Stimulated activated CD4-positive, alpha-beta T cell treated with anti-CD3 and anti-CD28 coated beads, Interleukin-4, amount 100 ng/mL, for 24 hours (primary cell): ENCODE measurements at regions not wholly inside any gene's neighbourhood (a gene's known extent, or its start where the extent isn't known, plus 50 kb on each side); places are given as distances from the start of the nearest gene placed in this dataset.

ENCODE experiments used
- DNase-seq: peaks from one replicate; pipeline ENCODE4 v3.0.0-alpha.2; 2020

DNA sequence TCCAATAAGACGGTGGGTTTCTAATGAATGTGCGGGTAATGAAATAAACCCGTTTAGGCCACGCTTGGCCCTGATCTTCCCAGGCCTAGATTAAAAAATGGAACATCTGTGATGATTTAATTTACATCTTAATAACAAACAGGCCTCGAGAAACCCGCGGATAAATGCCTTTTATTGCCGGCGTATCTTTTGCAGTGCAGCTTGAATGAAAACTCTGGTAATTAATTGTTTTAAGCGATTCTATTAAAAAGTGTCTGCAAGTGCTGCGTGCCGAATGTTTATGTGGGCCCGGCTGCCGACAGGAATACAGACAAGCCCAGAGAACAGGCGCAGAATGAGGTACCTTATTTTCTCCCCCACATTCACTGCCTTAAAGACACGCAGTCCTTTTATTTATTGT, 420.7 kb downstream of the MN1 start:
- no peak for DNase-seq

DNA sequence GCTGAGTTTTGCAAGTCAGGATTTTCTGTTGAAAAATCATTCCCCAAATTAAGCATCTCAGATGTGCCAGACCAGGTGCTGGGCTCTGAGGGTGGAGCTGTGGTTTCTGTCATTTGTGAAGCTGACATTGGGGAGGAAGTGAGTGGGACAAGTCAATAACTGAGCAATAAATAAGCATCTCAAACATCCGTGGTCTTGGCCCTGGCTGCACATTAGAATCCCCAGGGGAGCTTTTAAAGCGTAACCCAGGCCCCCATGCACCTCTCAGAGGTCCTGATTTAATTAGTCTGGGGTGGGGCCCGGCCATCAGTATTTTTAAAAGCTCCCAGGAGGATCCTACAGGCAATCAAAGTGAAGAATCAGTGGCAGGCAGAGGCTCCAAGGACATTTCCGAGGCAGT, 420.0 kb downstream of the MN1 start:
- DNase-seq = no peak

- DNase-seq = no peak
These were observed 419.4 kb downstream of the MN1 start for GRCh38 chr22:27381960-27382742.

GRCh38 chr22:27382947-27383346, 418.6 kb downstream of the MN1 start:
- no peak for DNase-seq

DNA sequence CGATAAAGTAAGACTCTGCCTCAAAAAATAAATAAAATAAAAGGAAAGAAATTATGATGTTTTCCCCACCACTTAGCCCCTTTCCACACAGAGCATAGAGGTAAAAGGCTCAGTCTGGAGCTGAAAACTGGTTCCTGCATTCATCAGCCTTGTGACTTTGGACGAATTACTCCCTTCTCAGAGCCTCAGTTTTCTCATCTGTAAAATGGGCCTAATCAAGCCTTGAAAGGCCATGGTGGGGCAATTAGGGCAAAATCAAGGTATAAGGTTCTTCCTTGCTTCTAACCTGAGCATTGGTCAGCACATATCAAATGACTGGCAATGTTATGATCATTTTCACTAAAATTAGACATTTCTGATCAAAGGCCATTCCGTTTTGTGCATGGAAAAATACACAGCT, 417.7 kb downstream of the MN1 start:
- DNase-seq = no peak

GRCh38 chr22:27385261-27385998, 416.1 kb downstream of the MN1 start:
- no peak for DNase-seq

DNA sequence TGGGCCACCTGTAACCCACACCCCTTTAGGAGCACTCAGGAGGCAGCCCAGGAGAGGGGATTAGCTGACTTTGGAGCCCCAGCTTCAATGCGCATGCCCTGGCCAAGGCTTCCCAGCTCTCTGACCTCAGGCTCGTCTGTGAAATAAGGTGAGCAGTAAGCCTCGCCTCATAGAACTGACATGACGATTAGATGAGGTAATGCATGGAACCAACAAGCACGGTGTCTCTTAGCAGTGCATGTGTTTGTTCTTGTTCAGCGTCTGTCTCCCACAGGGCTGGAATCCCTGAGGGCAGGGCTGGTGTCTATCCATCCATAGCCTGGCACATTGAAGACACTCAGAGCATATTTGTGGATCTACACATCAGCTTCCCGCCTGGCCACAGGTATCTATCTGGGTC, 415.4 kb downstream of the MN1 start:
- no peak for DNase-seq

- no peak for DNase-seq
These were observed 414.0 kb downstream of the MN1 start for GRCh38 chr22:27387561-27387960.

DNA sequence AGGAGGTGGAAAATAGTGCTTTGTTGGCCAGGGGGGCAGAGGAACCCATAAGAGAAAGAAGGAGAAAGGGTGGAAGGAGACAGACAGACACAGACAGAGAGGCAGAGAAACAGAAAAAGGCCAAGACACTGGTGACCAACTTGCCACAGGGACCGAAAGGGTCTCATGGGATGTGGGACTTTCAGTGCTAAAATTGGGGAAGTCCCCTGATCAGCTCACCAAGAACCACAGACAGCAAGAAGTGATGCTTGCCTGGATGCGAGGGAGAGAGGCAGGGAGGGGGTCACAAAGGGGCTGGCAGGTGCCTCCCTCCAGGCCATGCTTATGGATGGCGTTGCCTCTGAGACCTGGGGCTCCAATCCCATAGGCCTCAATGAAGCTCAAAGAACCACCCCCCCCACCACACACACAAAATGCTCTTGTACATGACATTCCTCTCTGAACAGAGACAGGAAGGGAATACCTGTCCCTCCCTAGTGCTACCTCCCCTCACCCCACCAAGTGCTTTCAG, 413.4 kb downstream of the MN1 start:
- no peak for DNase-seq

GRCh38 chr22:27389727-27390075, 411.9 kb downstream of the MN1 start:
- DNase-seq = no peak

DNA sequence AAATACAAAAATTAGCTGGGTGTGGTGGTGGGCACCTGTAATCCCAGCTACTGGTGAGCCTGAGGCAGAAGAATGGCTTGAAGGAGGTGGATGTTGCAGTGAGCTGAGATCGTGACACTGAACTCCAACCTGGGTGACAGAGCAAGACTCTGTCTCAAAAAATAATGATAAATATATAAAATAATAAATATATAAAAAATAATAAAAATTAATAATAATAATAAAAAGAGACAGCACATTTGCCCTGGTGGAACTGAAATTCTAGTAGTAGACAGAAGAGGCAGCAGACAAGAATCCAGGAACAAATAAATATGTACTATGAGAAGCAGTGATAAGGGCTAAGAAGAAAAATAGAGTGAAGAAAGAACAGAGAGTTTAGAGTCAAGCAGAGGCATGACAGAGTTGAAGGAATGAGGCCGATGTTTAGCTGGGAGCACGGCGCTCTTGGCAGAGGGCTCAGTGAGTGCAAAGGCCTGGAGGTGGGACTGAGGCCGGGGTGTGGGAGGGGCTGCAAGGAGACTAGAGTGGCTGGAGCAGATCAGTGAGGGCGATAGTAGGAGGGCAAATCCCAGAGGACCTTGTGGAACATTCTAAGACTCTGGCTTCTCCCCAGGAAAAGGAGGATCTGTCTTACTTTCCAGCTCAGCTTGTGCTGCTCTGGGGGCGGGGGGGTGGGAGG, 410.3 kb downstream of the MN1 start:
- DNase-seq = no peak

DNA sequence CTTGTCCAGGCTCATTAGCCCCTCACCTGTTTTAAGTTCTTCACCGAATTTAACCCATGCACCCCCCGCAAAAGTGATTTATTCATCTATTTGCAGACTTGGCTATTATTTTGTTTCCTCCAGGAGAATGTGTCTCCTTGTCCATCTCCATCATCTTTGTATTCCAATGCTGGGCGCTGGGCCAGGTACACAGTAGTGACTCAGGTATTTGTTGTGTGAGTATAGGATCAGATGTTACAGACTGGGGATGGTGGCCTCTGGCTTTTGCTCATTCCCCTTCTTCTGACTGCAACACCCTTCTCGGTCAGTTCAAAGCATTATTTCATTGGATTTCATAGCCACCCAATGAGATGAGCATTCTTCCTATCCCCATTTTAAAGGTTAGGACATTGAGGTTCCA, 408.2 kb downstream of the MN1 start:
- no peak for DNase-seq

DNA sequence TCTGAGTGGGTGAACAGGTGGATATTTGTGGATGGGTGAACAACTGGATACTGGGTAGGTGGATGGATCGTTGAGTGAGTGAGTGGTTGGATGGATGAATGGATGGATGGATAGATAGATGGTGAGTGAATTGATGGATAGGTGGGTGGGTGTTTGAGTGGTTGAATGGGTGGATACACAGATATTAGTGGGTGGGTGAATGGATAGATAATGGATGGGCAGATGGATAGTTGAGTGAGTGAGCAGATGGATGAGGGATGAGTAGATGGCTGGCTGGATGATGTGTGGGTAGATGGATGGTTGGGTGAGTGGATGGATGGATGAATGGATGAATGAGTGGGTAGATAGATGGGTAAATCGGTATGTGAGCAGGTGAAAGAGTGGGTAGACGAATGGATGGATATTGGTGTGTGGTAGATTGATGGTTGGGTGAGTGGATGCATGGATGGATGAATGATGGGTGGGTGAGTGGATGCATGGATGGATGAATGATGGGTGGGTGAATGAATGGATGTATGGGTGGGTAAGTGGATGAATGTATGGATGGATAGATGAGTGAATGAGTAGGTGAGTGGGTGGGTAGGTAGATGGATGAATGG, 406.7 kb downstream of the MN1 start:
- DNase-seq = no peak

DNA sequence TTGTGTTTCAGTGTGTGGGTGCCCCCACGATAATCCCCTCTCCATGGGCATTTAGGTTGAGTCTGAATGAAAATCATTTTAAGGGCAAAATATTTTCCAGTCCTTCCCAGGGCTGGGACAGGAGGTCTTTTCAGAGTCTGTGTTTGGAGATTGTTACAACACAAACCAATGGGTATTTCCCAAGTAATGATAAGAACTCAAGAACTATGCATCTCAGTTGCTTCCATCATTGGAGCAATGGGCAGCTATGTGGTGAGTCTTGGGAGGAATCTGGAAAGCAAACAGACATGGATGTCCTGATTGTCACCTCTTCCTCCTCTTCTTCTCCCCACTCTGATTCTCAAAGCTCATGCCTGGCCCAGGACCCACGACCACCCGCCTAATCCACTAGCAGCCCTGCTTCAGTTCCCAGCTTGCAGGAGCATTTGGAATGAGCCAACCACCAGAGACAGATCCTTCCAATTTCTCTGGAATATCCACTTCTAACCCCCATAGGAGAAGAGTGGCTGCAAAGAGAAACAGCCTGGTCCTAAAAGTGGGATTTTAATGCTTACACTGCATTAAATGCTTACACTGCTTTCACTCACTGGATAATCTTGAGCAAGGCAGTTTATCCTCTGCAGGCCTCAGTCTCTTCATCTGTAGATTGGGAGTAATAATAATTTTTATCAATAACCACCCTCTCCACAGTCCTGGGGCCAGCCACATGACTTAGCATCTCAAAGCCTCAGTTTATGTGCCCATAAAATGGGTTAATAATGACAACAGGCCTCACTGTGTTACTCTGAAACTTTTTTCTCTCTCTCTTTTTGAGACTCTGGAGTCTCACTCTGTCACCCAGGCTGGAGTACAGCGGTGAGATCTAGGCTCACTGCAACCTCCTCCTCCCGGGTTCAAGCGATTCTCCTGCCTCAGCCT, 404.3 kb downstream of the MN1 start:
- DNase-seq = no peak

GRCh38 chr22:27397954-27398342, 403.6 kb downstream of the MN1 start:
- no peak for DNase-seq

GRCh38 chr22:27399161-27399560, 402.4 kb downstream of the MN1 start:
- DNase-seq = no peak

DNA sequence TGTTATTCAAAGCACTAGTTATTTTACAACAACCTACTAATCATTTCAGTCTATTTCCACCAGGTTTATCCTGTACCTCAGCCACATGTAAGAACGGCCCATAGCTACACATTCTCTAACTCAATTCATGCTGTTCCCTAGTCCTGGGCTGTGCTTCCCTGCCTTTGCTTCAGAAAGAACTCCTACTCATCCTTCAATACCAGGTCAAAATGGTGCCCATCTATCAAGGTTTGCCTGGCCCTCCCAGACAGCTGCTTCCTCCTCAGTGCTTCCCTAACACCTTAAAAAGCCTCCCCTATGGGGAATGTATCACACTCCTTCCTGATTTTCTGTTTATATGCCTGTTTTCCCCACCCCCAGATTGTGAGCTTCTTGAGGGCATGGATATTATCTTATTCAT, 400.7 kb downstream of the MN1 start:
- no peak for DNase-seq

DNA sequence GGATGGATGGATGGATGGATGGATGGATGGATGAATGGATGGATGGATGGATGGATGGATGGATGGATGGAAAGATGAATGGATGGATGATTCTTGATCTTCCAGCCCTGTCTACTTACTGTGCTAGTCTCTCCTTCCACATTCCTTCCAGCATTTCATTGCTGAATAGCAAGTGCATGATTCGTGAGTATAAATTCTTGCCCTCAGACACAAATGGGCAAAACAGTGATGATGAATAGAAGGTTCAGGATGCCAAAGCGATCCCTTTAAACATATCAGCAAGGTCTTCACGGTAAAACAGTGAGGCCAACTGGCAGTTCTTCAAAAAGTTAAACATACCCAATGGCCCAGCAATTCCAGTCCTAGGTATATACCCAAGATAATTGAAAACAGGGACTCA, 400.2 kb downstream of the MN1 start:
- no peak for DNase-seq

DNA sequence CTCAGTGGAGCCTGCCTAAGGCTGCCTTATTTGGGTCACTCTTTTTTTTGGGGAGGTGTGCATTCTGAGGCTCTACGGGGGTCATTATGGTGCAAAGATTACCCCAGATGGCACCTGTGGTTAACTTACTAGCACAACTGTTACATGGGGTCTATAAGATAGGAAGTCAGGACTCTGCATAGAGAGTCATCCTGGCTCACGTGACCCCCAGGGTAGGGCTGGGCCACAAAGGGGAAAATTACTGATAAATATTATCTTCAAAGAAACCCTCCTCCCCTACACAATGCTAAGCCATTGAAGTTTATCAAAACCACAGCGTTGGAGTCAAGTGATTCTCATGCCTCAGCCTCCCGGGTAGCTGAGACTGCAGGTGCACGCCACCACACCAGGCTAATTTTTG, 397.1 kb downstream of the MN1 start:
- DNase-seq = no peak

DNA sequence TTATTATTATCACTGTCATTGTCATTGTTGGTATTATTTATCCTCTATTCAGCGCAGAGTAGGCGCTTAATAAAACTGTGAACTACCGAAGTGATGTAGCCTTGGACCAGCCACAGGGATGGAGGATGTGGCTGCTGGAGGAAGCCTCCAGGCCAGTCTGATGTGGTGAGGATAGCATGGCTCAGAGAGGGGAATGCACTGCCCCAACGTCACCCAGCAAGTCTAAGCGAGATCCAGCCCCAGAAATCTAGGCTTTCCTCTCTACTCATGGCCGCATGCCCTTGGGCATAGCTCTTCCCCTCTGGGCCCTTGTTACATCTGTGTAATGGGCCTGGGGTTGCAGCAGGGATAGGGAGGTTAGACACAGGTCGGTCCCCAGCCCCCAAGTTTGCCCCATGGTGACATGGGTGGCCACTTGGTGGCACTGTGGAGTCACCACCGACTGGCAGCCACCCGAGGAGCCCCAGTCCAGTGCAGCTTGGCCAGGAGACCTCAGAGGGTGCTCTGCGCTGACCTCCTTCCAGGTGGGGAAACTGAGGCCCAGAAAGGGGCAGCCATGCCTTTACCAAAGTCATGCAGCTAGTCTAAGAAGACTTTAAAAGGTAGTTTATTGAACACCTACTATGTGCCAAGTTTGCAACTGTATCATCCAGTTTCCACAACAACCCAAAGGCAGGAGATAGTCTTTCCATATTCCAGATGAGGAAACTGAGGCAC, 395.7 kb downstream of the MN1 start:
- DNase-seq = no peak

DNA sequence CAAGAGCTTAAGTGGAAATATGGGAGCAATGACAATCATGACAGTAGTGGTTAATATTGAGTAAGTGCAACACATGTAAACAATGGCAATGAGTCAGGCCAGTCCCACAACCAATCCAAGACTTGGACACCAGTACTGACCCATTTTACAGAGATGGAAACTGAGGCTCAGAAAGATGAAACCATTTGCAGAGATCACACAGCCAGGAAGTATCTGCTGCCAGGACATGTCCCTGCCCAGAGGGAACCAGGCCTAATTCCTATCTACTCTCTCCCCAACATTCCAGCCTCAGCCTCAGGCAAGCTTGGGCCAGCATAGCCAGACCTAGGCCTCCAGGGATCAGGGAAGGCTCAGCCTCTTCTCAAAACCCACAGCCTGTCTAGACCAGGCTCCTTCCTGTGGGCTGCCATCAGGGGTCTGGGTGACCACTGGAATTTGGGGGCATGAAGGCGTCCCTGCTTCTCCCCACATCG, 395.1 kb downstream of the MN1 start:
- DNase-seq = no peak
